Heart left ventricle (tissue), 16 donors: ENCODE measurements at regions not wholly inside any gene's neighbourhood (a gene's known extent, or its start where the extent isn't known, plus 50 kb on each side); places are given as distances from the start of the nearest gene placed in this dataset.

Experiments used
- ATAC-seq, 4 donors: fragments of 200-7000 bp; cut with Tn5 transposase; one replicate each; pipeline ENCODE4 v1.9.1; 2020 to 2022; ENCODE audit warnings: moderate library complexity in 4 of 4, mild to moderate bottlenecking in 3 of 4, moderate number of reproducible peaks in 1 of 4
- DNase-seq, 5 donors: peaks; one replicate each; pipeline ENCODE4 v3.0.0-alpha.2; 2020
- H3K27ac ChIP-seq, 12 donors: fragments of 200-600 bp; sonication (generic) in 4 of 12; one replicate each; pipeline versions ENCODE4 v1.5.0 to v1.8.0; 2016 to 2022; ENCODE audit warnings: mild to moderate bottlenecking in 2 of 12
- H3K27me3 ChIP-seq, 9 donors: fragments of 200-600 bp; sonication (generic) in 2 of 9; one replicate each; pipeline versions ENCODE4 v1.5.1 to v1.8.0; 2016 to 2022; ENCODE audit warnings: mild to moderate bottlenecking in 3 of 9
- H3K36me3 ChIP-seq, 9 donors: fragments of 200-600 bp; sonication (generic) in 2 of 9; one replicate each; pipeline versions ENCODE4 v1.5.0 to v1.8.0; 2018 to 2022; ENCODE audit warnings: mild to moderate bottlenecking in 2 of 9
- H3K4me1 ChIP-seq, 12 donors: fragments of 200-600 bp; sonication (generic) in 4 of 12; one replicate each; pipeline versions ENCODE4 v1.5.0 to v1.8.0; 2016 to 2022; ENCODE audit warnings: mild to moderate bottlenecking in 3 of 12
- H3K4me3 ChIP-seq, 12 donors: fragments of 200-600 bp; sonication (generic) in 4 of 12; one replicate each; pipeline versions ENCODE4 v1.5.0 to v1.8.0; 2017 to 2022; ENCODE audit warnings: mild to moderate bottlenecking in 9 of 12, moderate library complexity in 4 of 12
- H3K9me3 ChIP-seq, 12 donors: fragments of 200-600 bp; sonication (generic) in 4 of 12; one replicate each; pipeline versions ENCODE4 v1.5.0 to v1.8.0; 2016 to 2022; ENCODE audit warnings: mild to moderate bottlenecking in 1 of 12
- POLR2A ChIP-seq, 2 donors: fragments of 450-650 bp; IDR thresholded peaks; one replicate each; pipeline ENCODE4 v1.6.1; 2017; ENCODE audit warnings: antibody characterized with exemption in 2 of 2, mild to moderate bottlenecking in 2 of 2, moderate library complexity in 2 of 2
- WGBS, 4 donors: extraction: QIAGEN DNeasy Blood & Tissue Kit in 2 of 4; methylation state at CpG; one replicate each; pipeline versions ENCODE4 v1.1.5 to v1.1.7; 2013 to 2018; 5-methylcytosine and 5-hydroxymethylcytosine counted together
- intact Hi-C, 10 donors: fragments of 100-400 bp; cut with DNase I; formaldehyde crosslinking; loops; one replicate each; pipeline versions ENCODE4 v1.11.1 to v1.14.2; 2022
- TF ChIP-seq, protein P1 (sequence below), 12 donors: fragments of 200-600 bp; sonication (generic) in 4 of 12; IDR thresholded peaks; one replicate each; pipeline versions ENCODE4 v1.5.0 to v1.8.0; 2018 to 2022; ENCODE audit warnings: antibody characterized with exemption in 12 of 12, mild to moderate bottlenecking in 5 of 12
- donor health status: ischemic (EF 13 %, LVEDD 7.1; RV severe dilation, severe dysfunction).
- donor health status: healthy with polysubstance abuse.
- donor health status: DM: no; HTN: yes; CAD: no.
- donor health status: DM: no; HTN: no; CAD: no.
- donor health status: ischemic (EF 25% LVEDD 6.9; RV normal size, moderate dysfunction).
- donor health status: ischemic (EF 25% LVEDD 5.7; RV mildly dilated, moderate dysfunction).
- donor health status: healthy.
- donor health status: DM: yes; HTN: yes; CAD: no.
- donor health status: ischemic (EF 35%, LVEDD 5.7; RV mildly dilated, moderate dysfunction).
- donor health status: nonischemic (EF 11% LVEDD 7.7; RV severe dilation, severe dysfunction).
- donor health status: DM: yes; HTN: yes; CAD: no.
- donor health status: PGD.
- donor health status: ischemic (EF 29% LVEDD 5.4; RV normal size, mild dysfunction).
- donor health status: nonischemic (EF 23%, LVEDD 6.1; RV moderate dilation, normal function).

DNA sequence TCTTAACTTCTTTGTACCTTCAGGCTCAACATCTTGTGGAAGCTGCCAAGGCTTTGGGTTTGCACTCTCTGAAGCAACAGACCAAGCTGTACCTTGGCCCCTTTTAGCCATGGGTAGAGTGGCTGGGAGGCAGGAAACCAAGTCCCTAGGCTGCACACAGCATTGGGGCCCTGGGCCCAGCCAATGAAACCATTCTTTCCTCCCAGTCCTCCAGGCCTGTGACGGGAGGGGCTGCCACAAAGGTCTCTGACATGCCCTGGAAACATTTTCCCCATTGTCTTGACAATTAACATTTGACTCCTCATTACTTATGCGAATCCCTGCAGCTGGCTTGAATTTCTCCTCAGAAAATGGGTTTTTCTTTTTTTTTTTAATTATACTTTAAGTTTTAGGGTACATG is 253.1 kb upstream of the GADL1 start:
- H3K4me1 ChIP-seq: no peaks in the 10 kb centered on the region
- 87 to 94% (median 92%) methylated on average over 2 of the region's 2 CpGs for WGBS, 4 donors
- intact Hi-C loops: no loop called here
- H3K27me3 ChIP-seq: no peaks in the 10 kb centered on the region
- H3K9me3 ChIP-seq: peaks cover 0 to 25% (median 4%) of the 10 kb centered on the region in 12 donors
- H3K4me3 ChIP-seq: no peak overlapping the region
- H3K36me3 ChIP-seq: no peaks in the 10 kb centered on the region
- no peak overlapping the region for H3K27ac ChIP-seq
- ATAC-seq: no peak
- no peak for DNase-seq
- TF ChIP-seq POLR2A (IDR thresholded peaks at IDR 0.05): no peak
- TF ChIP-seq, protein P1, sequence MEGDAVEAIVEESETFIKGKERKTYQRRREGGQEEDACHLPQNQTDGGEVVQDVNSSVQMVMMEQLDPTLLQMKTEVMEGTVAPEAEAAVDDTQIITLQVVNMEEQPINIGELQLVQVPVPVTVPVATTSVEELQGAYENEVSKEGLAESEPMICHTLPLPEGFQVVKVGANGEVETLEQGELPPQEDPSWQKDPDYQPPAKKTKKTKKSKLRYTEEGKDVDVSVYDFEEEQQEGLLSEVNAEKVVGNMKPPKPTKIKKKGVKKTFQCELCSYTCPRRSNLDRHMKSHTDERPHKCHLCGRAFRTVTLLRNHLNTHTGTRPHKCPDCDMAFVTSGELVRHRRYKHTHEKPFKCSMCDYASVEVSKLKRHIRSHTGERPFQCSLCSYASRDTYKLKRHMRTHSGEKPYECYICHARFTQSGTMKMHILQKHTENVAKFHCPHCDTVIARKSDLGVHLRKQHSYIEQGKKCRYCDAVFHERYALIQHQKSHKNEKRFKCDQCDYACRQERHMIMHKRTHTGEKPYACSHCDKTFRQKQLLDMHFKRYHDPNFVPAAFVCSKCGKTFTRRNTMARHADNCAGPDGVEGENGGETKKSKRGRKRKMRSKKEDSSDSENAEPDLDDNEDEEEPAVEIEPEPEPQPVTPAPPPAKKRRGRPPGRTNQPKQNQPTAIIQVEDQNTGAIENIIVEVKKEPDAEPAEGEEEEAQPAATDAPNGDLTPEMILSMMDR (IDR thresholded peaks at IDR 0.05): no peak

DNA sequence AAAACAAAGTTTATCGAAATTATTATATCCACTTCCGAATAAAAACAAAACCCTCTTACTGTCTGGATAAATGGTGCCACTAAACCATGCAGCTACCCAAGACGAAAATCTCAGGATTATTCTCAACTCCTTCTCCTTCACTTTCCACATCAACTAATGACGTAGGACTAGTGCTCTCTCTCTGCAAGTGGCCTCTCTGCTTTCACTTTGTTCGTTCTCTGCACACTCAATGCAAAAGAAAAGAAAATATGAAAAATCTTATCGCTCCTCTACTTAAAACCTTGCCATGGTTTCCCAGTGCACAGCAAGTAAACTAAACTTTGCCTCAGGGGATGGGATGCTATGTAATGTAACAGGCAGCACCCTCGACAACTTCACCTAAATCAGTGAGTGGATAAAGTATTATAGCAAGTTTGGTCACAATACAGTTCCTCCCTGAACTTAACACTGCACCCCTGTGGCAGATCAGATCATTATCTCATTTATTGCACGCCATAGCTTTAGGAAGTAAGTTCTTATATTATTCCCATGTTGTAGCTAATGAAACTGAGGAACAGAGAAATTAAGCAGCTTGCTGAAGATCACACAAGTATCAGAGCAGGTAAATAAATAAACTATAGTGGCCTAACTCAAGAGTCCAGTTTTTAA is 262.7 kb upstream of the GADL1 start:
- 90 to 91% (median 90%) methylated on average over 8 of the region's 8 CpGs for WGBS, 4 donors
- H3K4me3 ChIP-seq: peak overlapping the region in 1 of 12 donors; percentile 33
- H3K36me3 ChIP-seq: no peaks in the 10 kb centered on the region
- ATAC-seq (no peak), DNase-seq (no peak)
- H3K4me1 ChIP-seq: no peaks in the 10 kb centered on the region
- H3K27ac ChIP-seq: no peak overlapping the region
- H3K9me3 ChIP-seq: no peaks in the 10 kb centered on the region
- H3K27me3 ChIP-seq: no peaks in the 10 kb centered on the region
- TF ChIP-seq, protein P1 (IDR thresholded peaks at IDR 0.05): no peak
- TF ChIP-seq POLR2A (IDR thresholded peaks at IDR 0.05): no peak
- intact Hi-C loops: no loop called here

DNA sequence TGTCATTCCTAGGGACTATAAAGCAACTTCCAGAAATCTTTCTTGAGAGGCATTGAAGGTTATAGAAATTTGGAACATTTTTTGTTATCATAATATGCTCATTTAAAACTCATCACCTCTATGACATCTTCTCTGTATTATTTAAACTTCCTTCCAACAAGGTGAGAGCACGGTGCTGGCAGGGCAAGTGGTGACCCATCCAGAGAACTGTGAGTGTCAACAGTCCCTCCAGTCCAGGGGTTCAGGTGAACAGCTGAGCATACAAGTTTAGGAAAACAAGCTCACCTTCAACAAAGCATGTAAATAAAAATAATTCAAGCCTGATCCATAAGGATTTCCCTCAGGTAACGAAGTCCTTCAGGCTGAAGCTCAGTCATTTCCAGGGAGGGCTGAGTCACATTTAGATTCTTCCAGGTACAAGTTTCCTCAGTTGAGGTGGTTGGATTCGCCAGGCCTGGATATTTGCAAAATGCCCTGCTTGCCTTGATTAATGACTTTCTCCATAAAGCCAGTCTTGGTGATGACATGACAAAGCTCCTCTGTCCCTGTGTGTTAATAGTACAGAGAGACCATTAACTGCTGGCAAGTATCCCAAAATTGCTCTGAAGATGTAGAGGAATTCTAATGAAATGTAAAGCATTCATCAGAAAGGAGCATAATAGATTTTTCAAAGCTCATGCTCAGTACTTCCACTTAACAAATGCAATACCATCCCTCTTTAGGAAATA is 263.6 kb upstream of the GADL1 start:
- no peaks in the 10 kb centered on the region for H3K36me3 ChIP-seq
- intact Hi-C loops: no loop called here
- WGBS, 4 donors: 87 to 93% (median 90%) methylated on average over 3 of the region's 3 CpGs
- DNase-seq: no peak
- TF ChIP-seq, protein P1 (IDR thresholded peaks at IDR 0.05): no peak
- no peaks in the 10 kb centered on the region for H3K4me1 ChIP-seq
- H3K27me3 ChIP-seq: no peaks in the 10 kb centered on the region
- no peaks in the 10 kb centered on the region for H3K9me3 ChIP-seq
- ATAC-seq: no peak
- no peak overlapping the region for H3K4me3 ChIP-seq
- no peak overlapping the region for H3K27ac ChIP-seq

DNA sequence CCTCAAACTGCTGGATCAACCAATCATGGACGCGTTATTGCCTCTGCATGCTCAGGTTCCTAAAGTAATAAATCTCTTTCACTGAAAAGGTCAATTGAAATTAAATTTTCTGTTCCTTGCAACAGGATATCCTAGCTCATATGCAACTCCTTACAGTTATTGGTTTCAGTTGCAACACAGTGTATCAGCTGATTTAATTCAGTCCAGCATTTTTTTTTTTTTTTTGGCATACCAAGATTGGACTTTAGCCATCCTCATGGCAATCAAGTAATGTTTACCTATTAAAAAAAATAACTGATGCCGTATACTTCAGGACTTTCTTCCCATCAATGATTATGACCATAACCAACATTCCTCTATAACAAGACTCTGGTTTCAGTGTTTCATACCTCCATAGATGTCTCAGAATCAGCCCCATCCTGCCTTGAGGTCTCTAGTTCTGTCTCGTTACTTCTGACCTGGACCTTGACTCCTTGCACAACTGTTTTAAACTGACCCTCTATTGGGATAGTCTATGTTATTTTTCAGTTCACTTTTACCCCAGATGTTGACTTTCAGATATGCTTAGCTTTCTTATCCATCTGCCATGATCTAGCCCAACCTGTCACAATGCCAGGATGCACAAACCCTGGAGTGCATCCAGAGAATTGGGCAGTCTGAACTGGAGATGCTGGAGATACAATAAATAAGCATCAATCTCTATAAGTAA is 265.0 kb upstream of the GADL1 start:
- H3K36me3 ChIP-seq: no peaks in the 10 kb centered on the region

More for the DNA sequence above, 265.0 kb upstream of the GADL1 start:
- intact Hi-C loops: no loop called here
- TF ChIP-seq POLR2A (IDR thresholded peaks at IDR 0.05): no peak
- TF ChIP-seq, protein P1 (IDR thresholded peaks at IDR 0.05): no peak
- H3K9me3 ChIP-seq: no peaks in the 10 kb centered on the region
- no peaks in the 10 kb centered on the region for H3K27me3 ChIP-seq
- 91 to 96% (median 95%) methylated on average over 4 of the region's 4 CpGs for WGBS, 4 donors
- H3K4me1 ChIP-seq: no peaks in the 10 kb centered on the region
- ATAC-seq (no peak), DNase-seq (no peak)
- H3K27ac ChIP-seq: no peak overlapping the region
- no peak overlapping the region for H3K4me3 ChIP-seq
